Tongue (tissue), 1 donor: ENCODE measurements at regions not wholly inside any gene's neighbourhood (a gene's known extent, or its start where the extent isn't known, plus 50 kb on each side); places are given as distances from the start of the nearest gene placed in this dataset.

Experiments used
- DNase-seq: peaks from one replicate; pipeline ENCODE4 v3.0.0-alpha.2; 2015

- DNase-seq, result no peak
These were observed 311.6 kb downstream of the FOXL1 start for GRCh38 chr16:86889974-86890373.

DNA sequence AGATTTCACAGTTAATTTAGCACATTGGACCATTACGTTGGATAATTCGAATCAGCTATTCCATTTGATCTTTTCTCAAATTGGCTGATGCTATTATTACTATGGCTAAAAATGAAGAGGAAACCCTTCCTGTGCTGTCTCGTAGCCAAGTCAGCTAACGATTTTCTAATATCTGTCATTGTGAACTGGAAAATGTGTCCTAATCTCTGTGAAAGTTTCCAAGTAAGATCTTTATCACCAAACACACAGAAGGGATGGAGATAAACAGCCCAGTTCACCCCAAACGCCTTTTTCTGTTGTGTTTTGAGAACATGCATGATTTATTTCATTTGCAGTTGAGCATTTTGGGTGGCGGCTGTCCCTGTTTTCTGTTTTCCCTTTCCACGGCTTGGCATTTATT lies 312.8 kb downstream of the FOXL1 start:
- DNase-seq, result no peak

DNA sequence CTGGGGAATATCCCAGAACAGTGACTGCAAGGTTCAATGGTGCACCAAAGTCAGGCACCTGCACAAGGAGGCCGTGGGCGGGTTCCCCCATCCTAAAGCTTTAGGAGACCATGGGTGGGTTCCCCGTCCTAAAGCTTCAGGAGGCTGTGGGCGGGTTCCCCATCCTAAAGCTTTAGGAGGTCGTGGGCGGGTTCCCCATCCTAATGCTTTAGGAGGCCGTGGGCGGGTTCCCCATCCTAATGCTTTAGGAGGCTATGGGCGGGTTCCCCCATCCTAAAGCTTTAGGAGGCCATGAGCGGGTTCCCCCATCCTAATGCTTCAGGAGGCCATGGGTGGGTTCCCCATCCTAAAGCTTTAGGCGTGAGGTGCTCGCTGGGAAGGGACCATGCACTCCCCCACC lies 313.3 kb downstream of the FOXL1 start:
- DNase-seq, result no peak

- DNase-seq, result peak; percentile 56
These were observed 314.2 kb downstream of the FOXL1 start for GRCh38 chr16:86892509-86892908.

GRCh38 chr16:86893506-86893905 lies 315.2 kb downstream of the FOXL1 start:
- DNase-seq, result no peak

GRCh38 chr16:86894029-86894567 lies 315.7 kb downstream of the FOXL1 start:
- peak; percentile 64 for DNase-seq

DNA sequence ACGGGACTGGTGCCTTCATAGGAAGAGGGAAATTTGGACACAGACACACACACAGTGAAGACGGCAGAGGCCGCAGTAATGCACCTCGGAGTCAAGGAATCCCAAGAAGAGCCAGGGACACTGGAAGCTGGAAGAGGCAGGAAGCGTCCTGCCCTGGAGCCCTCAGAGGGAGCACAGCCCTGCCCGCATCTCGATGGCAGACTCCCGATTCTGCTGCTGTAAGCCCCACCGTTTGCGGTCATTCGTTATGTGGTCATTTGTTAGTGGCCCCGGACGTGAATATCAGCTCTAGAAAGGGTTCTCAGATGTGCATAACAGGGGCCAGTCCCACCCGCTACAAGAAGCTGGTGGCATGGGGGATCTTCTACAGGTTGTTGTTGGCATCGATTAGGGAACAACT lies 316.6 kb downstream of the FOXL1 start:
- no peak for DNase-seq

DNA sequence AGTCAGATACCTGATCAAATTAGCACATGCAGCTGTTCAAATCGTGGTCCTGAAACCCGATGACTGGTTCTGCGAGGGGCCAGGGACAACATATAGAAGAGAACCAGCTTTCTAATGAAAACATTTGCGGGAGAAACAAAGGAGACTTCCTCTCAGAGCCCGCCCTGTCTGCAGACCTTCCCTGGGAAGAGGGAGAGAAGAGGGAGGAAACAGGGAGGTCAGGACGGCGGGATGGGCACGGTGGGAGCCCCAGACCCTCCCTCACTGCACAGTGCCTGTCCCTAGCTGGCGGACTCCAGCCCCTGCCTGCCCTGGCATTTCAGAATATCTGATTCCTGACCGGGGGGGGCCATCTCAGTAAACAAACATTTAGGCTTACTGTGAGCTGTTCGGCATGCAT lies 317.3 kb downstream of the FOXL1 start:
- DNase-seq, result no peak

- no peak for DNase-seq
These were observed 318.6 kb downstream of the FOXL1 start for GRCh38 chr16:86896976-86897375.

GRCh38 chr16:86897486-86897885 lies 319.1 kb downstream of the FOXL1 start:
- DNase-seq, result no peak

GRCh38 chr16:86898386-86898785 lies 320.0 kb downstream of the FOXL1 start:
- DNase-seq, result no peak

DNA sequence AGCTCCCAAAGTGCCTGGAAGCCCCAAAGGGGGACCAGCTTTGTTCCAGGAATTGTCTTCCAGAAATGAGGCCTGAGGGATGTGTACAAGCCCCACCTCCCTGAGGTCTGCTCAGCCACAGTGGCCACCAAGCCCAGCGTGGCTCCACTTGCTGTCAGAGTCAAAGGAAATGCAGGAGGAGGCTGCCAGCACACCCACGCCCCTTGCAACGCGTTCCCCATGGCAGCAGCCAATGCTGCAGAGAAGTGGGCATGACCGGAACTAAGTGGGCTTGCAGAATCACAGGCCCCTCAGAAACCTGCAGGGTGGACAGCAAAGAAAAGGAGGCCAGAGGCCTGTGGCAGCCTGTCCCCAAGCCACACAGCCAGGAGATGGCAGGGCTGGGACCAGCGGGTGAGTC lies 320.8 kb downstream of the FOXL1 start:
- no peak for DNase-seq

DNA sequence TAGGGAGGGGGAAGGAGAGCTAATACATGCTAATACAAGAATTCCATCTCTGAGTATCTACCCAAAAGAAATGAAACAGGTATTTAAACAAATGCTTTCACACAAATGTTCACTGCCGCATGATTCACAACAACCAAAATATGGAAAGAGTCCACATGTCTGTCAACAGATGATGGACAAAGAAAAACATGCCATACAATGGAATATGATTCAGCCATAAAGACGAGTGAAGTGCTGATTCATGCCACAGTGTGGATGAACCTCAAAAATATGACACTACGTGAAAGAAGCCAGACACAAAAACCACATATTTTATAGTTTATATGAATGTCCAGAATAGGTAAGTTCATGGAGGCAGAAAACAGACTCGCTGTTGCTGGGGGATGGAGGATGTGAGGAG lies 321.4 kb downstream of the FOXL1 start:
- DNase-seq, result no peak

- no peak for DNase-seq
These were observed 323.1 kb downstream of the FOXL1 start for GRCh38 chr16:86901483-86901882.

DNA sequence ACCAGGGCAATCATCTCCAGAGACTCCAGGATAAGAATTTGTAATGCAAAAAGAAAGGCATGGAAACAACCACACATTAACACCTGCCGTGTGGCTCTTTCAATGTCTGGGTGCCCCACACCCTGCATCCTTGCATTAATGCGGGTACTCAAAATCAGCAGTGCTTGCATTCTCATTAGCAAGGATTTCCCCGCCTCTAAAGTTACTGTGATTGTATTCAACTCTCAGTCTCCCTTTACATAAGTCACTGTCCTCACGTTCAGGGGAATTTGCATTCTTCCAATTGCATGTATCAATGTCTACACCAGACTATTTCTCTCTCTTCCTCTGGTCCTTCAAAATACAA lies 324.3 kb downstream of the FOXL1 start:
- DNase-seq, result no peak

DNA sequence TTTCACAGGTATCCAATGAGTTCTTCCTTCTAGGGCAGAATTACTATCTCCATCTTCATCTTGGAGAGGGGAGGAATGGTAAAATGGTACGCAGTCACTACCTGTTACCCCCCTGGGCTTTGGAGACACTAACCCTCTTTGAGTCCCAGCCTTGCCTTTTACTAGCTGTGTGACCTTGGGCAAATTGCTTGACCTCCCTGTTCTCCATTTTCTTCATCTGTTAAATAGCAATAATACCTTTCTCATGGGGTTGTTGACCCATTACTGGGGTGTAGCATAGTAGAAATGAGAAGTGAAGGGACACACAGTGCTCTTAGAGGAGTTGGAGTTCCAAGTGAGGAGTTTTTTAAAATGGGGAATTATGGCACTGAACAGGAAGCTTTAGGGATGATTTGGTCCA lies 324.7 kb downstream of the FOXL1 start:
- no peak for DNase-seq

DNA sequence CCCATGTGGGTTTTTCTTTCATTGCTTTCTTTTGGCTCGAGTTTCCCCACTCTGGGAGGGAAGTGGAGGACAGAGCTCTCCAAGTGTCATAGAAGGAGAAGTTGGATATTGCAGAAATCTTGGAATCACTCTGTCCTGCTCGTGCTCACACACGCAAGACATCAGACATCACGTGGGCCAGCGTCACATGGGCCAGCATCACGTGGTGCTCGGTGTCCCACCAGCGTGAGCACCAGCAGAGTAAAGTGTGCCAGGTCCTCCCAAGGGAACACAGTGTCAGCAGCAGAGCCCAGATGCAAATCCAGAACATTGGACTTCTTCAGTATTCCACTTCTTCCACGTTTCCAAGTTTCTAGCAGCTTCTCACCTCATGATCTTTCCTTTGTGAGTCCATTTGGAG lies 327.0 kb downstream of the FOXL1 start:
- no peak for DNase-seq

DNA sequence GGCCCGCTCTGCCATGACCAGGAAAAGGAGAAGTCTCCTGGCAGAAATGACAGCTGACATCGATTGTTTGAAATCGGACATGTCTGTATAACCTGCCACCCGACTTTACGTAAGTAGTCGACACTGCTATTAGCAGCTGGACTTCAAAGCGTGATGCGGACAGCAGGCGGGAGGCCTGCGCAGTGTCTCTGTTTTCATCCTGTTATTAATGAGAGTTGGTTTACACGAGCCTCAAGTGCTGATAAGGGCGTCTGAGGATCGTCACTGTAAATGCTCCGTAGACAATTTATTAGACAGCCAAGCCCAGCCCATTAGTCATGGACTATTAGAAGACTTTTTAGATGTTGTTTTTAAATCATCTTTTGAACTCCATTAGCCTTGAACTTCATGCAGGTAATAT lies 328.3 kb downstream of the FOXL1 start:
- no peak for DNase-seq

GRCh38 chr16:86909359-86910160 lies 331.2 kb downstream of the FOXL1 start:
- DNase-seq, result no peak

GRCh38 chr16:86910161-86910769 lies 331.9 kb downstream of the FOXL1 start:
- peak; percentile 45 for DNase-seq

DNA sequence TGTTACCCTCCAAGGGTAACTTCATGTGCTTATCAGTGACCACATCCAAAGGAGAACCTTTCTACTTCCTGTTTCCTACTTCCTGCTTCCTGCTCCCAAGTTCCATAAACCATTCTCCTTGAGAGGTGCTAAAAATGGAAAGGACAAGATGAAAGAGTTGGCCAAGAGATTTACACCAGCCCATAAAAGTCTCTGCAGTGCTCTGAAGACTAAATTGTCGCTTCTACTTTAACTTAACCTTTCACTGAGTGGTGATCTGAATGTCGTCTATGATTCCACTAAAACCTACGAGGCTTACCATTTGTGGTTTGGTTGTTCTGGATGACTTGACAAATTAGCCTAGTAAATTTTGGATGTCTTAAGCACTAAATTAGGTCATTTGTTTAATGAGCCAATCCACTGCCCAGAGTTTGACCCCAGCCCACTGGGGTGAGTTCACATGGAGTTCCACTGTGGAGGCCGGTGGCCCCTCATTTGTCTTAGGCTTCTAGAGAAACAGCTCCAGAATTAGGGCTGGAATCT lies 333.1 kb downstream of the FOXL1 start:
- DNase-seq, result no peak

DNA sequence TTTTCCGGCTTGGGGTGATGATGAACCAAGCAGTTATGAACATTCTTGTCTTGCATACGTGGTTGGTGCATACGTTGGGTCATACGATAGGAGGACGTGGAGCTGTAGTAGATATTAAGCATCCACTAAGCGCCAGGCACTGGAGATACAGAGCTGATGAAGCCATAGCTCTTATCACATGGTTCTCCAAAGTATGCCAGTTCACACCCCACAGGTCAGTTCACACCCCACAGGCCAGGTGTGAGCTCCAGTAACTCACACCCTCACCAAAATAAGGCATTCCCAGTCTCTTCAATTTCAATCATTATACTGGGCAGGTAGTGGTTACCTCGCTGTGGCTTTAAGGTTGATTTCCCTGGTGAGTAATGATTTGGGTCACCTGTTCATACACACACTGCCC lies 335.5 kb downstream of the FOXL1 start:
- DNase-seq, result no peak

- no peak for DNase-seq
These were observed 336.7 kb downstream of the FOXL1 start for GRCh38 chr16:86914876-86915717.
